ENCODE measurements at regions not wholly inside any gene's neighbourhood (a gene's known extent, or its start where the extent isn't known, plus 50 kb on each side); places are given as distances from the start of the nearest gene placed in this dataset.

DNA sequence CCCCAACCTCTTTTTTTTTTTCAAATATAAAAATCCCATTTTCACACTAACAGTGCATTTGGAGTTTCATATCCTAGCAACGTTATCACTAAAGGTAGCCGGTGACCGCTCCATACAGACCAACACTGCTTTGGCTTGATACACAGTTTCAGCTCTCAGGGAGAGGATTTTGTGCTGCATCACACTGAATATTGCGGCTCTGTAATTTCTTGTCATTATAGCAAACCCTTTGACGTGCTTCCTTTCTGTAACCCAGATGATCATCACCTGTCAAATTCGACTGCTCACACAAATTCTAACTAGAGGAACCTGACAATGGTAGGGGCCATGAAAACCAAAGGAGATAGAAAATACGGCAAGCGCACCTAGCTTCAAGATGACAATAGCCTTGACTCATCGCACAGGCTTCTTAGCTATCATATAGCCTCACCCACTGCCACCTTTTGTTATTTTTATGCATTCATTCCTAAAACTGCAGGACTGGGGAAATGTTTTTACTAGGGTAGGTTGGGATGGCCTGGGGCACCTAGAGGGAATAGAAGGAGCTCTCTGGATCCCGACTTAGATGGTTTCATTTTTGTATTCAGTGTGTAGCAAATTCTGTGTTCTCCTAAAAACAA is 582.9 kb upstream of the PIK3C3 start:
- TF ChIP-seq POLR2A (IDR thresholded peaks at IDR 0.05): no peak
- TF ChIP-seq, protein P1, sequence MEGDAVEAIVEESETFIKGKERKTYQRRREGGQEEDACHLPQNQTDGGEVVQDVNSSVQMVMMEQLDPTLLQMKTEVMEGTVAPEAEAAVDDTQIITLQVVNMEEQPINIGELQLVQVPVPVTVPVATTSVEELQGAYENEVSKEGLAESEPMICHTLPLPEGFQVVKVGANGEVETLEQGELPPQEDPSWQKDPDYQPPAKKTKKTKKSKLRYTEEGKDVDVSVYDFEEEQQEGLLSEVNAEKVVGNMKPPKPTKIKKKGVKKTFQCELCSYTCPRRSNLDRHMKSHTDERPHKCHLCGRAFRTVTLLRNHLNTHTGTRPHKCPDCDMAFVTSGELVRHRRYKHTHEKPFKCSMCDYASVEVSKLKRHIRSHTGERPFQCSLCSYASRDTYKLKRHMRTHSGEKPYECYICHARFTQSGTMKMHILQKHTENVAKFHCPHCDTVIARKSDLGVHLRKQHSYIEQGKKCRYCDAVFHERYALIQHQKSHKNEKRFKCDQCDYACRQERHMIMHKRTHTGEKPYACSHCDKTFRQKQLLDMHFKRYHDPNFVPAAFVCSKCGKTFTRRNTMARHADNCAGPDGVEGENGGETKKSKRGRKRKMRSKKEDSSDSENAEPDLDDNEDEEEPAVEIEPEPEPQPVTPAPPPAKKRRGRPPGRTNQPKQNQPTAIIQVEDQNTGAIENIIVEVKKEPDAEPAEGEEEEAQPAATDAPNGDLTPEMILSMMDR (IDR thresholded peaks at IDR 0.05): no peak

All from testis (tissue), 2 donors.